Dedifferentiated amniotic fluid mesenchymal stem cell (primary cell): ENCODE measurements at regions not wholly inside any gene's neighbourhood (a gene's known extent, or its start where the extent isn't known, plus 50 kb on each side); places are given as distances from the start of the nearest gene placed in this dataset.

Source experiments
- DNase-seq: peaks from one replicate; pipeline ENCODE4 v3.0.0-alpha.2; 2016; ENCODE audit errors: extremely low spot score

DNA sequence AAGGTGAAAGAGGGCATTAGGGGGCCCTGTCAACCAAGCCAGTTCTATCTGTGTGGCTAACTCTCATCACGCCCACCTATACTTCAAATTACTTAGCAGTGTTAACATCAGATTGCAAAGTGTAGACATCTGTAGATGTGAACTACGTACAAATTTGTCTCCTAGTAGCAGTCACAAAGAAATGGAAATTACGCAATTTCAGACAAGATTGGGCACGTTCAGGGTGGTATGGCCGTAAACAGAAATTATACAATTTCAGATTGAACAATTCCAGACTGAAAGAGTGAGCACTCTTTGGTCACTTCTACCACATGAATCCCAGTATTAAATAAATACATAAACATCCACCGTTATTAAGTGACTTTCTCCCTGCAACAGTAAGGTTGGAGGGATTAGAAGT lies 592.7 kb upstream of the PSMD7 start:
- DNase-seq = no peak

DNA sequence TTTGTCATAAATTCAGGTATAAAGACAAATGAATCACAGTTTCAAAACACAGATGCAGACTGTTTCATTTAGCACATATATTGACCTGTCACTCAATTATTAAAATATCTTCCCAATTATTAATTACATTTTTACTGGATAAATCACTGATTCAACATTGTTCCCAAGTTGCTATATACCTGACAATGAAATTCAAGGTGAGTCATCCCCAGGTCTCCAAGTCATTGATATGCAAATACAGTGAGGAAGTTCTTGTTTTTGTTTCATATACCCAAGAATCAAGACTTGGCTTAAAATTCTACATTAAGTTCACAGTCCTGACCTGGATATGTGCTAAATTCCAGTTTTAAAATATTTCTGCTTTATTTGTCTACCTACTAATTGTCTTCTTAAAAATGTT lies 599.3 kb upstream of the PSMD7 start:
- no peak for DNase-seq

DNA sequence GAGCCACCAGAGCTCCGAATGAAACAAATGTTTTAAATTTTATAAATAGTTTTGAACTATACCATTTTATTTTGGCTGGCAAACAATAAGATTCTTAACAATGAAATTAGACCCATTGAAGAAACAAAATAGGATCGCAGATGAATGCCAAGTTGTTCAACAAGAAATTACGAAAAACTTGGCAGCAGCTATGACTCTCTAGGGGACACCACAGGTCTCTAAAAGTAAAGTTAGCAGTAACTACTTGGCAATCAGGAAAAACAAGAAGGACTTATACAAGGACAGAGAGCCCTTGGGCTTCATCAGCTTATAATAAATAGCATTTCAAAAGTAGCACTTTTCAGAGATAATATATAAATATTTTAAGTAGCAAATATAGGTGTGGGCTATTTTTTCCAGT lies 603.8 kb upstream of the PSMD7 start:
- DNase-seq = no peak

DNA sequence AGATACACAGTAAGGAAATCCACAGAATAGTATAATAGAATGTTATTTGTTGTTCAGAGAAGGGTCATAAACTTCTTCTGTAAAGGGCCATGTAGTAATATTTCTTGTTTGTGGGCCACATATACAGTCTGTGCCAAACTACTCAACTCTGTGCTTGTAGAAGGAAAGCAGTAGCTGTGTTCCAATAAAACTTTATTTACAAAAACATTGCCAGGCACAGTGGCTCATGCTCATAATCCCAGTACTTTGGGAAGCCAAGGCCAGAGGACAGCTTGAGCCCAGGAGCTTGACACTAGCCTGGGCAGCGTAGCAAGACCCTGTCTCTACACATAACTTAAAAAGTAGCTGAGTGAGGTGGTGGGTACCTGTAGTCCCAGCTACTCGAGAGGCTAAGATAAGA lies 612.8 kb upstream of the PSMD7 start:
- DNase-seq = no peak

DNA sequence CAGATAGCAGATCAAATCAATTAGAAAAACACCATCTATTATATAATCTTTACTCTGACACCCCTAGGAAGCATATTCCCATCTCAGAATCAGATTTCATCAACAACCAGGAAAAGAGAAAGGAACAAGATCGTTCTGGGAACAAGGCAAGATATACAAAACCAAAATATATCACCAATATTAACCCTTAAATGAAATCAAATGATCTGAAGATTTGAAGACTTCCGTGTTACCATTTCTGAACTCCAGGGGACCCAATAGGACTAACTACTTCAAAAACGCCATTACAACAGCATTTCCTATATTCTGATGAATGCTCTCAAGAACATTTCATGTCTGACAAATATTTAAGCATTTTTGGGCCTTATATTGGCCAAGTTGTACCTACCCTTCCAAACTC lies 624.2 kb upstream of the ZFHX3 start:
- DNase-seq = no peak

DNA sequence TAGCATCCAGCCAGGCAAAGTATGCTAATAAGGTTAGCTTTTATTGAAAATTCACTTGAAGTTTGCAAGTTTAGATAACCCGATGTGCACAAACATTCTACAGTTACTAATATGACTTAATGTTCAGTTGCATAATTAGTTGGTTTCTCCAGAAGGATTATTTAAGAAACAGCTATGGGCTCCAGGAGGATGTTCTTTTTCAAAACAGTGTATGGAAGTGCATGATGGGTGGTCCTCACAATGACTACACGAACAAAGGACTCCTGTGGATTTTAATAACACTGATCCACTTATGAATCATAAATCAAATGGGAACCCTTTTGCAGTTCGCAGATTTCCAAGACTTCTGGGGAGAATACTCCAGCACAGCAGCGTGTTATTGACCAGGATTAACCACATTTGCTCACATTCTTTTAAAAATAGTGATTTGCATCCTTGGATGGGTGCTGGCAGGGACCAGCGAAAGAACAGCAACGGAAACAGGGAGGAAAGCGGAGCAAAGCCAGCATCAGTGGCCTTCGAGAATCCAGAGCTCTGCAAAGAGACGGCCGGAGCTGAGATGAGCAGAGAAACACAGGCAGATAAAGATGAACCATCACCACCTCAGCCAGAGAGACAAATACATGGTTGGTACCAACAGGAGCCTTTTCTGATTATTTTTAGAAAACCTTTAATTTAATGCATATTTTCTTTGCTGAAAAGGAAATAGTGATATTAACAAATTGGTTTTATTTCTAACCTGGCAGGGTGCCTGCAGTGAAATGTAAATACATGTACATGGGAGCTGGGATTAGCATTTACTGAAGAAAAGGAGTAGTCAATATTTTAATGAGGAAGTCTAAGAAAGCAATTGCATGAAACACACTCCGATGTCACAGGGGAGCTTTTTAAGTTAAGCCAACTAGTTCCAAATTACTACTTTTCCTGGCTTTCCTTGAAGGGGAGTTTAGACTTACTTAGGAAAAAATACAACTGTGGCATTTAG lies 623.2 kb upstream of the ZFHX3 start:
- DNase-seq = no peak

DNA sequence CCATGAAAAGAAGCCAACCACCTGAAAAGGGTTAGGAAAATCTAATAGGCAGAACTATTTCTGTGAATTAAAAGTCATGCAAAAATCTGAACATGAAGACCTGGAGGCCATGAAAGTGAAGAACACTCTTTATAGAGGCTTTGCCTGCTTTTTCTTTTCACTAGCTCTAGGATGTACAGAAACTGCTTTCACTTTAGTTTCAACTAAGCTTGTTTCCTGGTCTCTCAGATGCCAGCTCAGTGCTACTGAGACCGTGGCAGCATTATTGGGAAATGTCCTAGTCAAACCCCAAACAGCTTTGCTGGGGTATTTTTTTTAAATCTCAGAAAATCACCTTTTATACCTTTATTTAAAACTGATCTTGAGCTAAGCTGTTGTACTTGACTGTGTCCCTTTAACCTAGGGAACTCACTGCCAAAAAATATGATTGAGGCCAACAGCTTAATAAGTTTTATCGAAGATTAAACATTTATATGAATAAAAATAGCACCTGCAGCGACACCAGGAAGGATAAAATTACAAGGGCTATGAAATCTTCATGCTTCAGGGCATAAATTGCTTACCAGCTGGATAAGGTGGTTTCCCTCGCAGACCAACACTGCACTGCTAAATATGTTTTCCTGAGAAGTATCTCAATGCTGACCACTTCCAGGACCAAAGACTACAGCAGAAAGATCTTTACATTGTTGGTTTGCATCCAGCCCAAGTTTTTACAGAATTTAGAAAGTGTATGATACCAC lies 621.8 kb upstream of the ZFHX3 start:
- DNase-seq = no peak

DNA sequence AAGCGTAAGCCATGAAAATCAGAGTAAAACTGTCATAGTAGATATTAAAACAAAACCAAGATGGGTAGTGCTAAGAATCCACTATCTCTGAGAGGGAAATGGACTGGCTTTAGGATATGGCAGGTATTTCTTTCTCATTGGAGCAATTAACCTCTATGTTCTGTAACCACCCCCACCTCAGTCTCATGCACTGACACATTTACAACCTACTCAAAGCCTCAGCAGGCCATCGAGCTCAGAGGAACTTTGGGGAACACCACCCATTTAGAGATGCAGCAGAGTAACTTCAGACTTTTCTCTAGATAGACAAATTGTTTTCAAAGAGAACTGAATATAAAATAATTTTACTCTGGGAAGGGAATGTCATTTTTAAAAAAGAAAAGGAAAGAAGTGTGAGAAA lies 615.8 kb upstream of the ZFHX3 start:
- DNase-seq = no peak

DNA sequence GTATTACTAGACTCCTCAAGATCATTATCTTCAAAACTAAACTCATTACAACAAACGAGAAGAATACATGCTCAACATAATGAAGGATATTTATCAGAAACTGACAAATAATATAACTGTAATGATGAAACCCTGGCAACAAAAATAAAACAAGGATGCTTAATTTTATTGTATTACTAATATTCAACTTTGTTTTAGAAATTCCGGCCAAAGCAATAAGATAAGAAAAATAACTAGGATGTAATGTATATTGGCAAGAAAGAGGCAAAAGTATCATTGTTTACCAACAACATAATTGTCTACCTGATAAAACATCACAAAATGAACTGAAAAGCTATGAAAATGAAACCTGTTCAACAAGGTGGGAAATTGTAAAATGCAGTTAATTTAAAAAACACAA lies 588.3 kb upstream of the ZFHX3 start:
- DNase-seq = no peak

DNA sequence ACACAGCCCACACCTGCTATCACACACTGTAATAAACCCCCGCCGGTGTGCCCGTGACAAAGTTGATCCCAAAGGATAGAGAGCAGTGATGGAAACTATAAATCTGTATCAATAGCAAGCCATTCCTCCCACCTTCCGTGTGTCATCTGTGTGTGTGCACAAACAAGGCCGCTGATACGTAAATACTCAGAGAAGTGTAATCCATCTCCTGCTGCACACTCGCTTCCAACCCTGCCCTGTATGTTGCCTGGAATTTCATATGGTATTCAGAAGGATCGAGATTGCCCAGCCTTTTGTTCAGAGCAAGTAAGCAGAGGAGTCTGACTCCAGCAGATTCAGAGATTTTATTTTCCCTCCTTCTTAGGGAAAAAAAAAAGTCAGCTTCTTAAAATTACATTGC lies 581.1 kb upstream of the ZFHX3 start:
- no peak for DNase-seq

DNA sequence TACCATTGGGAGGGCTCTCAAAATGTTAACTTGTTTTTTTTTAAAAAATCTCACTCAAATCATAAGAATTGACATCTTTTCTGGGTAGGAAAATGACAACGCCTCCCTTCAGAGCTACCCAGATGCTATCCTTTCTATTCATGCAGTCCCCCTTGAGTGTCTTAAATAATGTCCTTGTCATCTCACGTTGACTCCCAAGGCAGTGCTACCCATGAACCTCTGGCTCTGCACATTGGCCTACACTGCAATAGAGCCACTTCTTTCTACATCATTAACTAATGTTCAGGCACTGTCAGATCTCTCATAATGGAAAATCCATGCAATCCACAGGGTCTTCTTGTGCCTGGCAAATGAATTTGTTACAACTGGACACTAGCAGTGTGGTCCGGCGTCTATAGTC lies 569.8 kb upstream of the ZFHX3 start:
- no peak for DNase-seq

DNA sequence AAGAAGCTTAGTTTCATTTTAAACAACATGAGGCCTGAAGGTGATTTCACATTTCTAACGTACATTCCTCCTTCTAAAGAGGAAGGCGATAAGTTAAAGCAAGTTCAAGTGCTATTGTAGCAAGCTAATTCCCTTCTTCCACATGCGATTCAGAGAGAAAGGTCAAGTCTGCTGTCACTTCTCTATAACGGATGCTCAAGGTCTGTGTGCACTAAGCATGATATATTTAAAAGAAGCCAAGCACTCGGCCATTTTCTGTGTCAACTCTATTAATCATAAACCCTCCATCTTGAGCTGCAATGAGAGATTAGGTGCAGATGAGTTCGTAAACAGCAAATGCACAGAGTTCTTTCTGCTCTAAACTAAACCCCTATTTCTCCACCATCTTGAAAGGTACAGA lies 568.8 kb upstream of the ZFHX3 start:
- DNase-seq = no peak

DNA sequence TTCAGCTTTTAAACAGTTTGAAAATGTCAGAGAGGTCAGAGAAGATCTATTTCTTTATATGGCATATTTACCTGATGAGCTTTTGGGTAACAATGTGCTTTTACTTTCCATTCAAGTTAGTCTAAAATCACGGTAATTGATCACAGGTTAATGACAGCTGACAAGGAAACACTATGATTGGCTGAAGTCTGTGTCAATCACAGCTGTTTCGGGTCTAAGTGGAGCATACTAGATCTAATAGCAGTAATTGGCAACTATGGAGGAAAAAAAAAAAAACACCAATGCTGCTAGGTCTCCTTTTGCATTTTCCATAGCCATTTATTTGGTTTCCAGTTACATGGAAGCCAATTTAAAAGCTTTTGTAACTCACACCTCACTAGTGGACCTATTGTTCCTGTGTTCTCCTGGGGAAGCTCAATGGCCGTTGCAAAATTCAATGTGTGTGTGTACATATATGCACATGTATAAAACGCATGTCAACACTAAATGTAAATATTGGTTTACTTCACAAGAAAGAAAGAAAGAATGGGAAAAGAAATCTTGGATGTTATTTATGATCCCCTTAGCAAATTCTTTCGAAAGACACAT lies 568.3 kb upstream of the ZFHX3 start:
- no peak for DNase-seq

DNA sequence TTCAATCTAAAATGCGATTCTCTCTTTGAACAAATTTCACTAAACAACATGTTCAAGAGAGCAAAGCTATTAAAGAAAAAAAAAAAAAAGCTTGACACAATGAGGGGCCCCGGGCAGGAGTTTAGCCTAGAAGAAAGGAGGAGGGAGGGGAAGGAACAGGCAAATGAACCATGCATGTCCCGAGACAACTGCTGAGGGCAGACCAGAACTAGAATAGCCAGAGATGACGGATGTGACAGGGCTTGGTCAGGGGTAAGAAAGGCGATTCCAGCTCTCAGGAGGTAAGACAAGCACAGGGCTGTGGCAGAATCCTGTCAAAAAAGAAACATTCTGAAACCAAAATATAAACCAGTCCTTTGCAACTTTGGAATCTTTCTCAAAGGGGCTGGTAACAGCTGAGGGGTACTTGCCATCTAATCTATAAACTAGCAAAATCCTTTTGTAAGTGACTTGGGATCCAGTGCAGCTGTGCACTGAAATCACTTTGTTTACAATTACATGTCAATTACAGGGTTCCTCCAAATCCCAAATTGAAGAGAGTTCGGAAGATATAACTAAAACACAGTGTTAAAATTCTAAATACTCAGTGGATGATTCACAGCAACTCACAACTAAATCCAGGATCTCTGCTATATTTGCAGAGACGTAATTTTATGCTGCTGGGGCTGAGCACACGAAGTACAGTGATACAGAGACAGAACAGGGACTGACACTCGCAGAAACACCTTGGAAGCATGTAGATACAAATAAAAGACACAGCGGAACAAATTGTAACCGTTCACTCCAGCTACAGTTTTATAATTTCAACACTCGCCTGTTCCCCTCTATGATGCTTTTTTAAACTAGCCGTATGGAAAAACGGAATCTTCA lies 567.4 kb upstream of the ZFHX3 start:
- DNase-seq = no peak

DNA sequence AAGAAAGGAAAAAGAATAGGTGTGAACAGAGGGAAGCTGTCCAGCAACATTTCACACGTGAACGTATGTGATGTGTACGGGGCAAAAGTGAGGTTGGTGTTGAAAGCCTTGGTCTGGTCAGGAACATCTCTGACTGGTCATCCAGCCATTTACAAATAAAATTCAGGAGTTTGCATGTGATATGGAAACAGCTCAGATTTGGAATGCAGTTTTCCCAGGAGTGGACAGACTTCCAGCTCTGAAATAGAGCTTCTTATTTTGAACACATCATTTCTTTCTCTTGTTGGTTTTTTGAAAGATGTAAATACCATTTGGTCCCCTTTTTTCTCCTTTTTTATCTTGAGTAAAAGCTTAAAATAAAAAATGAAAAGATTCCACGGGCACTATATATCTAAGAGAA lies 566.2 kb upstream of the ZFHX3 start:
- no peak for DNase-seq

DNA sequence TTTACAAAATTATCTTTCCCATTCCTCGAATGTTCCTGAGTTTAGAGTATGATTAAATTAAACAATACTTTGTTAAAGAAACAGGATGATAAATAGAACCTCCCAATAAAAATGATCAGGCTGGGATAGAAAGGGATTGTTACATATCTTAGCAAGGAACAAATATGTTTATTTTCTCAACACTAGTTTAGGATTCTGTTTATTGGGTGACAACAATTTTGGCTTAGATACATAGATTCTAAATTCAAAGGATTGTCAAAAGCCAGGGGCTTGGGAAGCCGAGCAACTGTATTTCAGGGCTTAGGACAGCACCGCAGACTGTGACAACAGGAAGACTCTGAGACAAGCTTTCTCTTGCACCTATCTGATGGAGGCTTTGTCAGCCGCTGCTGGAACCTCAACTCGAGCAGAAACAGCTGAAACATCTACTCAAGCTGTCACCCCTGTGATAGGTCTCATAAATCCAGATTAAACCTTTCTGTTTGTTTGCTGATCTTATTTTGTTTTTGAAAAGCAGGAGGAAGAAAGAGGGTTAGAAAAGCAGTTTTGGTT lies 562.8 kb upstream of the ZFHX3 start:
- DNase-seq = no peak

DNA sequence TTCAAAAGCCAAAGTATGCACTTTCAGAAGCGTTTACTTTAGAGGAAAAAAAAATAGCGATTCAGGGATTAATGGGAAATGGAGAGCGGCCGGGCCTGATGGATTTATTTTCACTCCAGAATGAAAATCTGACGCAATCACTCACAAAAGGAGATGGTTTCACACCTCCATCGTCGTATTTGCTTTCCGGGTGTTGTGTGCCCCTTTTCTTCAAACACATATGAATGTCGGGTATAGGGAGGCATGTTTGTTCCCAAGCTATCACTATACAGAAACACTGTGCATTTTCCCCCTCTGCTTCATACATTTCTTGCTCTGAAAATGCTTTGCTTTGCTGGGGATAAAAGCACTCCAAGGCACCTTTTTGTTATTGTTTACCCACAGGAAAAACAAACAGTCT lies 562.2 kb upstream of the ZFHX3 start:
- DNase-seq = no peak

DNA sequence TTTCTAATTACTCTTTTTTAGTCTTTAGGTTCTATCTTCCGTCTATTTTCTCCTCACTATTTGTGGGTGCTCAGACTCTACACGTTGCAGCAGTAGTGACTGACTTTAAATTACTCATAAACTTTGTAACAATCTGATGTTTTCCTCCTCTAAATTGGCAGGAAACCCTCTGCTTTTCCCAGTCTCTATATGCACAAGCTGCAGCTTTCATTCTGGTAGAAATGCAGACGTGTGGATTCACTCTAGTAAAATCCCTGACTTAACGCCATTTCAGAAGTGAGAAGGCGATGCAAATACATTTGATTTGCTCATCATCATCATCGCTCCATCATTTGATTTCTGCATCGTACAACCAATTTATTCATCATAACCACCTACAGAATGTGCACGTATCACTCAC lies 561.0 kb upstream of the ZFHX3 start:
- DNase-seq = no peak

DNA sequence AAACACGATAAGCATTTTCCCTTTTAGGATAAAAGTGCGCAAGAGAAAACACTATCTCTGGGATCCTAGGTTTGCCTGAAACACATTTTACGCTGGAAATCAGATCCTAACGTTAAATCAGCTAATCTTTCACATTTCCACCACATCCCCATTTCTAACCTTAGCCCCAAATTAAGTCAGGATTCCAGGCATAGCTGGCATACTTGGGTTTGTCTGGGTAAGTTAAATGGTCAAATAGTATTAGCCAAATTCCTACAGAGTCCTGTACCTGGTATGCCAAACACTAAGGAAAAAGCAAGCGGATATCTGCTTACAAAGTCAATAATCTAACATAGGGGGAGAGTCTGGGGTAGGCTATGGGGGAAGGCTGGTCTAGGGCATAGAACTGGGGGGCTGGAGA lies 557.4 kb upstream of the ZFHX3 start:
- DNase-seq = no peak

DNA sequence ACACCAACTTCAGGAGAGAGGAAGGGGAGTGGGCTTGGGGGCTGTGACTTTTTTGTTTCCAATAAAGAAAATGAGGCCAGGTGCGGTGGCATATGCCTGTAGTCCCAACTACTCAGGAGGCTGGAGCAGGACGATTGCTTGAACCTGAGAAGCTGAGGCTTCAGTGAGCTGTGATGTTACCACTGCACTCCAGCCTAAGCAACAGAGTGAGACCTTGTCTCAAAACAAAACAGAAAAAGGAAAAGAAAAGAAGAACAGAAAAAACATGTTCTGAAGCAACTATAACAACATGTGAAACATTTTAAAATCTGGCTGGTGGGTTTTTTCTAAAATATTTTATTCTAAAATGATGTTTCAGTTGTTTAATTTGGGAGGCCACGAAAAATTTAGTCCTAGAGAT lies 554.0 kb upstream of the ZFHX3 start:
- no peak for DNase-seq

DNA sequence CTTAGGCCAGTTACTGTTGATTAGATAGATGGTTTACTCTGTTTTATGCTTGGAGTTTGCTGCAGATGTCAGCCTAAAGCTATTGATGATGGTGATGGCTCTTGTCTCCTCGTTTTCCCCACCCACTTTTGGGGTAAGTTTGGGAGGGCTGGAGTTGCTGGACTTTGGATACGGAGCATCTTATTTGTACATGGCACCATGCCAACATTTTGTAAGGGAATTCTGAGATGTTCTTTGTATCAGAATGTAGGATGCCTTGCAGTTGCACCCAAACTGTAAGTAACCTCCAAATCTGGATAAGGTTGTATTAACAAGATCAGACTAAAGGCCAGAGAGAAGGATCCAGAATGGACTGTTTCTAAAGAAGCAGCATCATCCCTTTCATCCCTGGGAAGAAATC lies 551.9 kb upstream of the ZFHX3 start:
- no peak for DNase-seq

DNA sequence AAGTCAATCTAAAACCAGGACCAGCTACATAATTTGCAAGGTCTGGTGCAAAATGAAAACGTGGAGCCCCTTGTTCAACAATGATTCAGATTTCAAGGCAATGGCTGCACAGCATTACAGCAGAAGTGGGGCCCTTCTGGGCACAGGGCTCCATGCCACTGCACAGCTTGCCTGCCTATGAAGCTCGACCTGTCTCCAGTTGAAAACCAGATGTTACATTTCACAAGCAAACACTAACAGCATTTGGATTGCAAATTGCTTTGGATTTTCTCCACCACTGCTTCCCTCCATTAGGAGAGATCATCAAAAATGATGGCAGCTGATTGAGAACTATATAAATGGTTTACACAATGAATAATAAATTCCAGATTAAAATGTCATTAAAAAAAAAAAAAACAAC lies 551.4 kb upstream of the ZFHX3 start:
- DNase-seq = no peak
